PC-3 (cell line): ENCODE measurements at regions not wholly inside any gene's neighbourhood (a gene's known extent, or its start where the extent isn't known, plus 50 kb on each side); places are given as distances from the start of the nearest gene placed in this dataset.

Source experiments
- EZH2 ChIP-seq: fragments of 300-600 bp; sonication (generic); IDR thresholded peaks from one replicate; pipeline ENCODE4 v1.6.1; 2017; ENCODE audit warnings: antibody characterized with exemption, mild to moderate bottlenecking, low read length; ENCODE audit not compliant: unreplicated experiment
- EZH2phosphoT487 ChIP-seq: fragments of 300-600 bp; sonication (generic); IDR thresholded peaks from 2 replicates; pipeline ENCODE4 v1.6.1; 2018; ENCODE audit warnings: mild to moderate bottlenecking, antibody characterized with exemption, low read length, borderline replicate concordance
- TF ChIP-seq, protein P1 (sequence below): fragments of 300-600 bp; sonication (generic); conservative IDR thresholded peaks from 2 replicates; pipeline ENCODE4 v1.5.1; 2017; ENCODE audit warnings: antibody characterized with exemption, low read depth, mild to moderate bottlenecking, low read length

DNA sequence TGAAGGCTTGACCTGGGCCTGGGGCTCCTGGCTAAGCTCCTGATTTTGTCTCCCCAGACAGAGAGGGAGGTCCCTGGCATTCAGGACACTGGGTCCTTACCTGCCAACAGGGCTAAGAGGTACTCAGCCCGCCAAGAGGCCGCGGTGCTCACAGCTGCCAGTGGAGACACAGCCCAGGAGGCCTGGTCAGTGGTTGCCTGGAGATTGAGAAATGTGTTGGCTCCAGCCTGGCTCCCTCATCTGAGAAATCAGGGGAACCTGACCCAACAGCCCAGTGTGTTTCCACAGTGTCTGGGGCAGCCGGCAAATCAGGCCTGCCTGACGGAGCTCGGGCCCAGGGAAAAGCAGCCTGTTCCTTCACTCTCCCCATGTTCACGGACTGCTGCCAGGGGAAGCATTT is 79.4 kb upstream of the NAV2 start:
- TF ChIP-seq EZH2phosphoT487 = no peak
- TF ChIP-seq, protein P1, sequence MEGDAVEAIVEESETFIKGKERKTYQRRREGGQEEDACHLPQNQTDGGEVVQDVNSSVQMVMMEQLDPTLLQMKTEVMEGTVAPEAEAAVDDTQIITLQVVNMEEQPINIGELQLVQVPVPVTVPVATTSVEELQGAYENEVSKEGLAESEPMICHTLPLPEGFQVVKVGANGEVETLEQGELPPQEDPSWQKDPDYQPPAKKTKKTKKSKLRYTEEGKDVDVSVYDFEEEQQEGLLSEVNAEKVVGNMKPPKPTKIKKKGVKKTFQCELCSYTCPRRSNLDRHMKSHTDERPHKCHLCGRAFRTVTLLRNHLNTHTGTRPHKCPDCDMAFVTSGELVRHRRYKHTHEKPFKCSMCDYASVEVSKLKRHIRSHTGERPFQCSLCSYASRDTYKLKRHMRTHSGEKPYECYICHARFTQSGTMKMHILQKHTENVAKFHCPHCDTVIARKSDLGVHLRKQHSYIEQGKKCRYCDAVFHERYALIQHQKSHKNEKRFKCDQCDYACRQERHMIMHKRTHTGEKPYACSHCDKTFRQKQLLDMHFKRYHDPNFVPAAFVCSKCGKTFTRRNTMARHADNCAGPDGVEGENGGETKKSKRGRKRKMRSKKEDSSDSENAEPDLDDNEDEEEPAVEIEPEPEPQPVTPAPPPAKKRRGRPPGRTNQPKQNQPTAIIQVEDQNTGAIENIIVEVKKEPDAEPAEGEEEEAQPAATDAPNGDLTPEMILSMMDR = no peak
- TF ChIP-seq EZH2 = no peak
